WTC11 (cell line): ENCODE measurements at regions not wholly inside any gene's neighbourhood (a gene's known extent, or its start where the extent isn't known, plus 50 kb on each side); places are given as distances from the start of the nearest gene placed in this dataset.

Experiments used
- ATAC-seq: fragments of 200-7000 bp; cut with Tn5 transposase; 2 replicates; pipeline ENCODE4 v1.10.0; 2021; ENCODE audit warnings: mild to moderate bottlenecking, moderate library complexity
- CTCF ChIA-PET: fragments of 300-600 bp; sonication (Branson Sonifier 250); formaldehyde crosslinking; loops from one replicate; lab custom pipeline; 2021; ENCODE audit warnings: antibody characterized with exemption; lab: Charles Lee
- POLR2A ChIA-PET: fragments of 350-600 bp; sonication (Branson Sonifier 250); formaldehyde crosslinking; loops from one replicate; lab custom pipeline; 2021; ENCODE audit warnings: antibody characterized with exemption; lab: Charles Lee
- DNase-seq: peaks from one replicate; pipeline ENCODE4 v3.0.0; 2021; ENCODE audit warnings: low spot score
- H3K27ac Mint-ChIP-seq: 2 replicates; pipeline ENCODE4 v1.8.0; 2021; ENCODE audit warnings: mixed read lengths
- H3K27me3 Mint-ChIP-seq: 2 replicates; pipeline ENCODE4 v1.8.0; 2021; ENCODE audit warnings: low read depth, mild to moderate bottlenecking, moderate library complexity, mixed read lengths
- H3K36me3 Mint-ChIP-seq: 2 replicates; pipeline ENCODE4 v1.8.0; 2021; ENCODE audit warnings: mixed read lengths
- H3K4me1 Mint-ChIP-seq: 2 replicates; pipeline ENCODE4 v1.8.0; 2022; ENCODE audit warnings: mixed read lengths
- H3K4me3 Mint-ChIP-seq: 2 replicates; pipeline ENCODE4 v1.8.0; 2021; ENCODE audit warnings: mild to moderate bottlenecking, moderate library complexity, mixed read lengths
- H3K9me3 Mint-ChIP-seq: 2 replicates; pipeline ENCODE4 v1.8.0; 2021; ENCODE audit warnings: mixed read lengths
- CBFB ChIP-seq: sonication (generic); formaldehyde crosslinking; IDR thresholded peaks from 2 replicates; pipeline ENCODE4 v1.8.1; 2022; ENCODE audit warnings: mild to moderate bottlenecking, low read depth, missing genetic modification reagents
- ELF4 ChIP-seq: sonication (generic); formaldehyde crosslinking; IDR thresholded peaks from 2 replicates; pipeline ENCODE4 v1.8.1; 2022; ENCODE audit warnings: low read depth, mild to moderate bottlenecking, moderate library complexity, missing genetic modification reagents
- FOXJ3 ChIP-seq: sonication (generic); formaldehyde crosslinking; IDR thresholded peaks from 2 replicates; pipeline ENCODE4 v1.9.0; 2021; ENCODE audit warnings: missing genetic modification reagents, mild to moderate bottlenecking, borderline replicate concordance
- GTF2I ChIP-seq: fragments of 250-450 bp; sonication (Bioruptor Pico); conservative IDR thresholded peaks from 2 replicates; pipeline ENCODE4 v1.4.0; 2021; ENCODE audit warnings: mild to moderate bottlenecking
- MXD4 ChIP-seq: fragments of 250-450 bp; sonication (Bioruptor Pico); IDR thresholded peaks from 2 replicates; pipeline ENCODE4 v1.8.0; 2021; ENCODE audit warnings: mild to moderate bottlenecking, moderate library complexity, borderline replicate concordance
- NFATC4 ChIP-seq: fragments of 250-450 bp; sonication (Bioruptor Pico); IDR thresholded peaks from 2 replicates; pipeline ENCODE4 v1.9.0; 2021; ENCODE audit warnings: mild to moderate bottlenecking
- NFYB ChIP-seq: sonication (generic); formaldehyde crosslinking; conservative IDR thresholded peaks from 2 replicates; pipeline ENCODE4 v1.8.0; 2022; ENCODE audit warnings: low read depth, missing genetic modification reagents
- RELA ChIP-seq: sonication (generic); formaldehyde crosslinking; IDR thresholded peaks from 2 replicates; pipeline ENCODE4 v1.8.1; 2022; ENCODE audit warnings: missing genetic modification reagents, mild to moderate bottlenecking, borderline replicate concordance
- RORB ChIP-seq: fragments of 250-450 bp; sonication (Bioruptor Pico); IDR thresholded peaks from 2 replicates; pipeline ENCODE4 v1.9.0; 2021; ENCODE audit warnings: mild to moderate bottlenecking
- SMAD4 ChIP-seq: sonication (generic); formaldehyde crosslinking; IDR thresholded peaks from 2 replicates; pipeline ENCODE4 v1.8.0; 2022; ENCODE audit warnings: mild to moderate bottlenecking, missing genetic modification reagents
- ZBTB21 ChIP-seq: sonication (generic); formaldehyde crosslinking; IDR thresholded peaks from 2 replicates; pipeline ENCODE4 v1.8.1; 2023; ENCODE audit warnings: mild to moderate bottlenecking, missing genetic modification reagents, borderline replicate concordance
- ZNF232 ChIP-seq: sonication (generic); formaldehyde crosslinking; IDR thresholded peaks from 2 replicates; pipeline ENCODE4 v1.8.0; 2022; ENCODE audit warnings: mild to moderate bottlenecking, missing genetic modification reagents
- ZNF263 ChIP-seq: sonication (generic); formaldehyde crosslinking; IDR thresholded peaks from 2 replicates; pipeline ENCODE4 v1.8.1; 2022; ENCODE audit warnings: low read depth, mild to moderate bottlenecking, moderate library complexity, missing genetic modification reagents
- ZNF423 ChIP-seq: fragments of 250-450 bp; sonication (Bioruptor Pico); IDR thresholded peaks from 2 replicates; pipeline ENCODE4 v2.1.2; 2022; ENCODE audit warnings: mild to moderate bottlenecking, moderate library complexity
- TF ChIP-seq, protein P1 (sequence below): sonication (generic); formaldehyde crosslinking; conservative IDR thresholded peaks from 2 replicates; pipeline ENCODE4 v1.8.1; 2022; ENCODE audit warnings: mild to moderate bottlenecking, missing genetic modification reagents
- TF ChIP-seq, protein P2 (sequence below): fragments of 250-450 bp; sonication (Bioruptor Pico); IDR thresholded peaks from 2 replicates; pipeline ENCODE4 v1.9.0; 2021; ENCODE audit warnings: mild to moderate bottlenecking
- TF ChIP-seq, protein P3 (sequence below): fragments of 250-450 bp; sonication (Bioruptor Pico); IDR thresholded peaks from 2 replicates; pipeline ENCODE4 v1.9.0; 2021; ENCODE audit warnings: moderate library complexity, mild to moderate bottlenecking, inconsistent platforms, borderline replicate concordance
- TF ChIP-seq, protein P4 (sequence below): sonication (generic); formaldehyde crosslinking; IDR thresholded peaks from 2 replicates; pipeline ENCODE4 v1.8.0; 2023; ENCODE audit warnings: missing genetic modification reagents, mild to moderate bottlenecking, borderline replicate concordance
- TF ChIP-seq, protein P5 (sequence below): sonication (generic); formaldehyde crosslinking; IDR thresholded peaks from 2 replicates; pipeline ENCODE4 v1.8.1; 2022; ENCODE audit warnings: low read depth, missing genetic modification reagents, borderline replicate concordance

DNA sequence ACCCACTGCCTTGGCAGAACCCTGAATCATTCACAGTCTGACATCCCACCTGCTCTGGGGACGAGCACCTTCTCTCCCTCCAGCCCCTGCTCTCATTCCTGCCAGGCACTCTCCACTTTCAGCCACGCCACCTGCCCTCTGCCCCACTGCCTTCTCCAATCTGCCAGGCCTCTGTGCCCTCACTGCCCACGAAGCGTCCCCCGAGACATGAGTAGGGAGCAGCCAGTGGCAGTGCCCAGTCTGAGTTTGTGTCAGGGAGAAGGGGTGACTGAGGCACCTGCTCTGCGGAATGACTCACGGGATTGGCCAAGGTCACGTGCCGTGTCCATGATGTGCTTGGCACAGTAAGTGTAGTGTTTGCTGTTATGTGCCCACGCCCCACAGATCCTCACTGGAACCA is 215.2 kb upstream of the PPP2R2D start:
- ATAC-seq (no peak), DNase-seq (no peak)
- Mint-ChIP-seq H3K27ac (no peak overlapping the region), H3K36me3 (no peaks in the 10 kb centered on the region), H3K9me3 (no peaks in the 10 kb centered on the region), H3K27me3 (no peaks in the 10 kb centered on the region; the same call in 1 of the 2 replicates), H3K4me3 (no peak overlapping the region), H3K4me1 (peaks cover 18% of the 10 kb centered on the region)
- TF ChIP-seq RORB (CRISPR knock-in tag) (no peak), ZNF263 (CRISPR knock-in tag) (no peak), FOXJ3 (CRISPR knock-in tag) (no peak), NFYB (no peak), SMAD4 (CRISPR knock-in tag) (no peak), NFATC4 (CRISPR knock-in tag) (no peak), MXD4 (CRISPR knock-in tag) (no peak), GTF2I (CRISPR knock-in tag) (no peak), ZBTB21 (CRISPR knock-in tag) (no peak), CBFB (no peak), ELF4 (no peak), RELA (no peak)
- TF ChIP-seq, protein P1, sequence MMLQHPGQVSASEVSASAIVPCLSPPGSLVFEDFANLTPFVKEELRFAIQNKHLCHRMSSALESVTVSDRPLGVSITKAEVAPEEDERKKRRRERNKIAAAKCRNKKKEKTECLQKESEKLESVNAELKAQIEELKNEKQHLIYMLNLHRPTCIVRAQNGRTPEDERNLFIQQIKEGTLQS = no peak
- TF ChIP-seq, protein P2, sequence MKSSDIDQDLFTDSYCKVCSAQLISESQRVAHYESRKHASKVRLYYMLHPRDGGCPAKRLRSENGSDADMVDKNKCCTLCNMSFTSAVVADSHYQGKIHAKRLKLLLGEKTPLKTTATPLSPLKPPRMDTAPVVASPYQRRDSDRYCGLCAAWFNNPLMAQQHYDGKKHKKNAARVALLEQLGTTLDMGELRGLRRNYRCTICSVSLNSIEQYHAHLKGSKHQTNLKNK (CRISPR knock-in tag) = no peak
- TF ChIP-seq, protein P3, sequence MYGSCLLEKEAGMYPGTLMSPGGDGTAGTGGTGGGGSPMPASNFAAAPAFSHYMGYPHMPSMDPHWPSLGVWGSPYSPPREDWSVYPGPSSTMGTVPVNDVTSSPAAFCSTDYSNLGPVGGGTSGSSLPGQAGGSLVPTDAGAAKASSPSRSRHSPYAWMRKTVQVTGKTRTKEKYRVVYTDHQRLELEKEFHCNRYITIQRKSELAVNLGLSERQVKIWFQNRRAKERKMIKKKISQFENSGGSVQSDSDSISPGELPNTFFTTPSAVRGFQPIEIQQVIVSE (CRISPR knock-in tag) = no peak
- TF ChIP-seq, protein P4, sequence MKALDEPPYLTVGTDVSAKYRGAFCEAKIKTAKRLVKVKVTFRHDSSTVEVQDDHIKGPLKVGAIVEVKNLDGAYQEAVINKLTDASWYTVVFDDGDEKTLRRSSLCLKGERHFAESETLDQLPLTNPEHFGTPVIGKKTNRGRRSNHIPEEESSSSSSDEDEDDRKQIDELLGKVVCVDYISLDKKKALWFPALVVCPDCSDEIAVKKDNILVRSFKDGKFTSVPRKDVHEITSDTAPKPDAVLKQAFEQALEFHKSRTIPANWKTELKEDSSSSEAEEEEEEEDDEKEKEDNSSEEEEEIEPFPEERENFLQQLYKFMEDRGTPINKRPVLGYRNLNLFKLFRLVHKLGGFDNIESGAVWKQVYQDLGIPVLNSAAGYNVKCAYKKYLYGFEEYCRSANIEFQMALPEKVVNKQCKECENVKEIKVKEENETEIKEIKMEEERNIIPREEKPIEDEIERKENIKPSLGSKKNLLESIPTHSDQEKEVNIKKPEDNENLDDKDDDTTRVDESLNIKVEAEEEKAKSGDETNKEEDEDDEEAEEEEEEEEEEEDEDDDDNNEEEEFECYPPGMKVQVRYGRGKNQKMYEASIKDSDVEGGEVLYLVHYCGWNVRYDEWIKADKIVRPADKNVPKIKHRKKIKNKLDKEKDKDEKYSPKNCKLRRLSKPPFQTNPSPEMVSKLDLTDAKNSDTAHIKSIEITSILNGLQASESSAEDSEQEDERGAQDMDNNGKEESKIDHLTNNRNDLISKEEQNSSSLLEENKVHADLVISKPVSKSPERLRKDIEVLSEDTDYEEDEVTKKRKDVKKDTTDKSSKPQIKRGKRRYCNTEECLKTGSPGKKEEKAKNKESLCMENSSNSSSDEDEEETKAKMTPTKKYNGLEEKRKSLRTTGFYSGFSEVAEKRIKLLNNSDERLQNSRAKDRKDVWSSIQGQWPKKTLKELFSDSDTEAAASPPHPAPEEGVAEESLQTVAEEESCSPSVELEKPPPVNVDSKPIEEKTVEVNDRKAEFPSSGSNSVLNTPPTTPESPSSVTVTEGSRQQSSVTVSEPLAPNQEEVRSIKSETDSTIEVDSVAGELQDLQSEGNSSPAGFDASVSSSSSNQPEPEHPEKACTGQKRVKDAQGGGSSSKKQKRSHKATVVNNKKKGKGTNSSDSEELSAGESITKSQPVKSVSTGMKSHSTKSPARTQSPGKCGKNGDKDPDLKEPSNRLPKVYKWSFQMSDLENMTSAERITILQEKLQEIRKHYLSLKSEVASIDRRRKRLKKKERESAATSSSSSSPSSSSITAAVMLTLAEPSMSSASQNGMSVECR (CRISPR knock-in tag) = no peak
- TF ChIP-seq, protein P5, sequence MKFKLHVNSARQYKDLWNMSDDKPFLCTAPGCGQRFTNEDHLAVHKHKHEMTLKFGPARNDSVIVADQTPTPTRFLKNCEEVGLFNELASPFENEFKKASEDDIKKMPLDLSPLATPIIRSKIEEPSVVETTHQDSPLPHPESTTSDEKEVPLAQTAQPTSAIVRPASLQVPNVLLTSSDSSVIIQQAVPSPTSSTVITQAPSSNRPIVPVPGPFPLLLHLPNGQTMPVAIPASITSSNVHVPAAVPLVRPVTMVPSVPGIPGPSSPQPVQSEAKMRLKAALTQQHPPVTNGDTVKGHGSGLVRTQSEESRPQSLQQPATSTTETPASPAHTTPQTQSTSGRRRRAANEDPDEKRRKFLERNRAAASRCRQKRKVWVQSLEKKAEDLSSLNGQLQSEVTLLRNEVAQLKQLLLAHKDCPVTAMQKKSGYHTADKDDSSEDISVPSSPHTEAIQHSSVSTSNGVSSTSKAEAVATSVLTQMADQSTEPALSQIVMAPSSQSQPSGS (CRISPR knock-in tag) = no peak
- ChIA-PET POLR2A (no interaction called here), CTCF (no interaction called here)

DNA sequence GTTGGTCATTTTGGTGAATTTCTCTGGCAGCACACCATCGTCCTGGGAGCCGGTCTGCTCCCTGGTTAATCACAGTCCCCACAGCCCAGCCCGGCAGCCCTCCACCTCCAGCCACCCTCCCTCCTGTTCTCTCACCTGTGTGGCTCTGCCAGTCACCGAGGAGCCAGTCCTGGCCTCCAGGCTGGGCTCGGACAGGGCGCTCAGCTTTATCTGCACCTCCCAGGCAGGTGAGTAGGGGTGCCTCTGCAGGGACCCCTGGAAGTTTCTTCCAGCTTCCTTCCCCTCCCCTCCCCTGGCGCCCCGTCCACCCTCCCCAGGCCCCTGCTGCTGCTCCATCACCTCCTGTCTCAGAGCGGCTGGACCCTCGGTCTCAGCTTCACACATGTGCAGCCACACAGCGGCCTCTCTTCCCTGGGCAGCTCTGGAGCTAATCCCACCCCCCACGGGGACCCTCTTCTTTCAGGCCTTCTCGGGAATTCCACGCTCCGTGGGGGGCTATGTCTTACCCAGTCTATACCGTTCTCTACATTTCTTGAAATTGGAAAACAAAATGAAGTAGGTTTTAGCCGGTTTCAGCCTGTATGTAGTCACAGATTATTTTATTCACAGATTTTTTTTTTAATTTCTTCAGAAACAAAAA is 213.9 kb upstream of the PPP2R2D start:
- Mint-ChIP-seq H3K4me1 (peaks cover 12% of the 10 kb centered on the region), H3K36me3 (no peaks in the 10 kb centered on the region), H3K9me3 (no peaks in the 10 kb centered on the region), H3K4me3 (no peak overlapping the region), H3K27ac (no peak overlapping the region), H3K27me3 (no peaks in the 10 kb centered on the region; the same call in 1 of the 2 replicates)
- TF ChIP-seq ZNF232 (CRISPR knock-in tag) (no peak), ZNF423 (peak; percentile 56)
- CTCF ChIA-PET = interaction anchor here (0.5 to 1.2 kb wide), 4 partner anchors 13 to 234 kb away, joined by 3 read pairs; no protein-coding TSS in a partner anchor
- DNase-seq (peak; percentile 58), ATAC-seq (peak; percentile 69)
- POLR2A ChIA-PET = no interaction called here
